GM18870 (cell line): ENCODE measurements at regions not wholly inside any gene's neighbourhood (a gene's known extent, or its start where the extent isn't known, plus 50 kb on each side); places are given as distances from the start of the nearest gene placed in this dataset.
"Not testable (repeated sequence)": the region's sequence is repeated elsewhere in the genome, so short reads cannot be mapped to it uniquely, and the experiment has no call there.

Experiments
- ATAC-seq: cut with Tn5 transposase; IDR thresholded peaks from one replicate; pipeline ENCODE4 v1.9.1; 2021; ENCODE audit warnings: moderate library complexity; ENCODE audit not compliant: unreplicated experiment

DNA sequence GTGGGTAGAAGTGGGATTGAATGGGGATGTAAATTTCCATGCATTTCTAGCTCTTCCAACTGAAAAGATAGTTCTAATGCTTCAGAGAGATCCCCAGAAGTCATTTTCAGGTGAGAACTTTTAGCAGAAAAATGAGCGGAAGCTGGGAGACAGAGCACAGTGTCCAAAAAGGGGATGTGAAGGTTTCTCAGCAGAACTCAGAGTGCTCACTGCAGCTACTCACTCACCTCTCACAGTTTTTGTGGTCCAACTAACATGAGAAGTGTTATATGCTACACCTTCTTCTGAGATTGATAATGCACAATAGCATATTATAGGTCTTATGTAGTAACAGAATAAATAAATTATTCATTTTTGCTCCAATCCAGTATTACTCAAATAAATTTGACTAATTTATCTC is 519.2 kb upstream of the HS3ST5 start:
- ATAC-seq = no peak

DNA sequence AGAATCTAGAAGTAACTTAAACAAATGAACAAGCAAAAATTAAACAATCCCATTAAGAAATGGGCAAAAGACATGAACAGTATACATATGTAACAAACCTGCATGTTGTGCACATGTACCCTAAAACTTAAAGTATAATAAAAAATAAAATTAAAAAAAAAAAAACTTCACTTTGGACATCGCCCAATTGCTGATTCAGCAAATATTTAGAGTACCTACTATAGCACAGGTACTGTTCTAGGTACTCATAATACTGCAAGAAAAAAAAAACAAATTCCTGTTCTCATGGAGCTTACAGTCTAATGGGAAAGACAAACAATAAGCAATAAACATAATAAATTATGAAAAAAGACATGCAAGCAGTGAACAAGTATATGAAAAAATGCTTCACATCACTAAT is 501.5 kb upstream of the HS3ST5 start:
- ATAC-seq = no peak

DNA sequence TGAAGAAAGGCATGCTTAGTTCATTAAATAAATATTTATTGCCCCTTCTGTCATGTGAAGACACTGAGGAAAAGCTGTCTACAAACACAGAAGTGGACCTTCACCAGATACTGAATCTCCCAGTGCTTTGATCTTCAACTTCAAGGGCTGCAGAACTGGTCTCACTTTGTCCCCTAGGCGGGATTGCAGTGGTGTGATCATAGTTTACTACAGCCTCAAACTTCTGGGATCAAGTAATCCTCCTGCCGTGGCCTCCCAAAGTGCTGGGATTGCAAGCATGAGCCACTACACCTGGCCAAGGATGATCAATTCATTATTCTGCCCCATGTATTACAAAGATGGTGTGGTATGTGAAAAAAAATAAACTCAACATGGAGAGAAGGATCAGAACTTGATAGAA is 496.2 kb upstream of the HS3ST5 start:
- no peak for ATAC-seq

DNA sequence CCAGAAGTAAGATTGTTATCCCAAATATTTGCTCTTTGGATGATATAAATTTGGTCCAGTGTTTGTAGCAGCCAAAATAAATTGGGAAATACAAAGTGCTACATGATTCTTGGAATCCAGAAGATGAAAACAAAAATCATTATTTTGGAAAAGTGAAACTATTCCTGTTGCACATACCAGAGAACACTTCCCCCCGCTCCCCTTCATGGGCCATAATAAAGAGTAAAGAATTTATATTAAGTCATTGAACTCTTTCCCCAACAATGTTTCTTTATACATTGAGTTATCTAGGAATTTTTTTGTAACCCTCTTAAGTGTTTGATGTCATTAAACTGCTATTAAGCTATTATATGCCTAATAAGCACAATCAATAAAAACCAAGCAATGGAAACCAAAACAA is 490.4 kb upstream of the HS3ST5 start:
- ATAC-seq = no peak

DNA sequence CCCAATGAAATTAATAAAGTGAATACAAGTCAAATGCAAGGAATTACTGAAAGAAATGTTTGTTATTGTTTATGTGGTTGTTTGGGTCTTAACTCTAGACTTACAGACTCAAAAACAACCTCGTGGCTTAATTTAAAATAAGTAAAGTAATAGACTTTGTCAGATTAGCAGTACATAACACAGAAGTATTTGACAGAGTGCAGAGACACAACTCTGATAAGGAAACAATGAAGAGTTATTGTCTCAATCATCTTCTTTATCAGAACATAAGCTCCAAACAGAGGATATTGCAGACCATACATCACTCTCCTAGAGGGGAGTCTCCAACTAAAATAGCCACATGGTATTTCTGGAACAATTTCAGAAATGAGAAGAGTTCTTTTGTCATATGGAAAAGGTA is 487.7 kb upstream of the HS3ST5 start:
- ATAC-seq = no peak

DNA sequence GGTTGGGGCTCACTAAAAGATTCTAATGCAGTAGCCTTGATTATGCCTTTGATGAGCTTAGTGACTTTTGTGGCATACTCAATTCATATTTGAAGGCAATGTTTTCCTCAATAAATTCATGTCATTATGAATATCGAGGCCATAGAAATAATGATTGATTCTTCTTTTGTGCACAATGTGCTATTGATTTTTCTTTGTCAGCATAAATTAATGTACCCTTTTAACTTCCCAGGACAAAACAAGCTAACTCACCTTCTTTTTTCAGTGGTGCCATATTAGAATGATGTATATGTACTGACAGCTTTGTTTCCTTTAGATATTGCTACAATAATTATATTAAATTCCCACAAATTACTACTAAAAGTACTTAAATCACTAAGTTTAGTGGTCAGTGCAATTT is 484.3 kb upstream of the HS3ST5 start:
- ATAC-seq = no peak

DNA sequence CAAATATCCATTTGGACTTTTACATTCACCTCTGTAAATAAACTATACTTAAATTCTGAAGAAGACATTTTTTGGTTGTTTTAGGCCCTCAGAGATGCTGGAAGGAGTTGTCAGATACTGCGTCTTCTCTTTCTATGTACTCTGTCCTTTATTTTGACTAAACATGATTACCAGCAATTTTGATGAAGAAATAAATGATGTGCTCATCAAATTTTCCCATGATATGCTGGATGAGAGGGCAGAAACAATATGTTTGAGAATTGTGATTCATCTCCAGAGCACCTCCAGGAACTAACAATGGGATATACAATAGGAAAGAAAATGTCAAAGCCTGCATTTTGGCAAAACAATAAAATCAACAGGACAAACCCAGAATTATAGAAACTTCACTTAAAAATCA is 481.6 kb upstream of the HS3ST5 start:
- ATAC-seq = no peak

DNA sequence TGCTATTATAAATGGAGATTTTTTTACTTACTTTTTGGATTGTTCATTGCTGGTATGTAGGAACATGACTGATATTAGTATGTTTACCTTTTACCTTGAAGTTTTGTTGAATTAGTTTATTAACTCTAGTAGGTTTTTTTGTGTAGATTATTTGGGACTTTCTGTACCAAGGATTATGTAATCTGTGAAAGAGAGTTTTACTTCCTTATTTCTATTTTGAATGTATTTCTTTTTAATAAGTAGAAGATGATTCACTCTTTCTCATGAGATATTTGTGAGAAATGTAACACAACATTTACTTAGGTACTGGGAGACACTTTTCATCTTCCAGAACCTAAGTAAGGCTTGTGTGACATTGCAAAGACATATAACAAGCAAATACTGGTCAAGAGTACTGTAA is 473.9 kb upstream of the HS3ST5 start:
- ATAC-seq = peak; percentile 49

DNA sequence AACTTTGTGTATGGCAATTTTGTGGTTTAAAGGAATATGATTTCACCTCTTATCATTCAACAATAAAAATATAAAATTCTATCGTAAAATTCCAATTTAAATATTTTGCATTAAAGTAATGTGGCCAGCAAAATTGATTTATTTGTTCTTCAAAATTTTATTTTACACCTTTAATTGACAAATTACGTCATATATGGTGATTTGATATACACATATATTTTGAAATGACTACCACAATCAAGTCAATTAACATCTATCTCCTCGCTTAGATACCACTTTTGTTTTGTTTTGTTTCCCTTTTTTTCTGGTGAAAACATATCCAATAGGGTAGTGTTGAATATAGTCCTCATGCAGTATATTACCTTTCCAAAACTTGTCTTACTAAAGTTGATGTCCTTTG is 467.6 kb upstream of the HS3ST5 start:
- no peak for ATAC-seq

DNA sequence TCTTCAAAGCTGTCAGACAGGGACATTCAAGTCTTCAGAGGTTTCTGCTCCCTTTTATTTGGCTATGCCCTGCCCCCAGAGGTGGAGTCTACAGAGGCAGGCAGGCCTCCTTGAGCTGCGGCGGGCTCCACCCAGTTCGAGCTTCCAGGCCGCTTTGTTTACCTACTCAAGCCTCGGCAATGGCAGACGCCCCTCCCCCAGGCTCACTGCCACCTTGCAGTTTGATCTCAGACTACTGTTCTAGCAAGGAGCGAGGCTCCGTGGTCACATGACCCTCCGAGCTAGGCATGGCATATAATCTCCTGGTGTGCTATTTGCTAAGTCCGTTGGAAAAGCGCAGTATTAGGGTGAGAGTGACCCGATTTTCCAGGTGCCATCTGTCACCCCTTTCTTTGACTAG is 462.6 kb upstream of the HS3ST5 start:
- ATAC-seq = not testable (repeated sequence)

DNA sequence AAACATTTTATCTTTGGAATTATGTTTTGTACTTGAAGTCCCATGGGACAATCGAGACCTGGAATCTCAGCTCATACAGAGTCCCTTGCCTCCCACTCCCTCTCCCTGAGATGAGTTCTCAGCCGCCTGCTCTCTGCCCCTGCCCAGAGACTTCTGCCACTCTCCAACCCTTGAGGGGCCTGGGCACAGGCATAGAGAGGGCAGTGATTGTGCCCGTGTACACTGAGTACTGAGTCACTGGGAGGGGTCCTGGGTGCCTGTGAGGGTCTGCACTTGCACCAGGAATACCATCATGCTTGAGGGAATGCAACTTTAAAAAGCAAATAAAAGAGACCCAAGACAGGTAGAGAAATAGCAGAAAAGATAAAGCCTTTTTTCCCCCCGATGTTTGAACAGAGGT is 453.8 kb upstream of the HS3ST5 start:
- no peak for ATAC-seq

DNA sequence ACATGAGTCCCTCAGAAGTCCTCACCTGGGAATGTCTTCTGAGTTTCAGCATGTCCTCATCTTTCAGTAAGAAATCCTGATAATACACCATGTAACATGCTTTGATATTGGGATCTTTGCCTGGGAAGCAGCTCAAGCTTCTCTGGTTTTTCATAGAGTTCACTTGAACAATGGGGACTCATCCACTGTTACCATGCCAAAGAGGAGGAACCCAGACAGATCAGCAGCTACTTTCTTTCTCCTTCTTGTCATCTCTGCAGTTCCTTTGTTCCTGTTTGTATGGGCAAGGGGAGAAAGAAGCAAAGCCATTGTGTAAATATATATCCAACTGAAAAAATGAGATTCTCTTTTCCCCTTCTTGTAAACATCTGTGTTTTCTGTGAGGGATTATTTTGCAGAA is 450.6 kb upstream of the HS3ST5 start:
- no peak for ATAC-seq

DNA sequence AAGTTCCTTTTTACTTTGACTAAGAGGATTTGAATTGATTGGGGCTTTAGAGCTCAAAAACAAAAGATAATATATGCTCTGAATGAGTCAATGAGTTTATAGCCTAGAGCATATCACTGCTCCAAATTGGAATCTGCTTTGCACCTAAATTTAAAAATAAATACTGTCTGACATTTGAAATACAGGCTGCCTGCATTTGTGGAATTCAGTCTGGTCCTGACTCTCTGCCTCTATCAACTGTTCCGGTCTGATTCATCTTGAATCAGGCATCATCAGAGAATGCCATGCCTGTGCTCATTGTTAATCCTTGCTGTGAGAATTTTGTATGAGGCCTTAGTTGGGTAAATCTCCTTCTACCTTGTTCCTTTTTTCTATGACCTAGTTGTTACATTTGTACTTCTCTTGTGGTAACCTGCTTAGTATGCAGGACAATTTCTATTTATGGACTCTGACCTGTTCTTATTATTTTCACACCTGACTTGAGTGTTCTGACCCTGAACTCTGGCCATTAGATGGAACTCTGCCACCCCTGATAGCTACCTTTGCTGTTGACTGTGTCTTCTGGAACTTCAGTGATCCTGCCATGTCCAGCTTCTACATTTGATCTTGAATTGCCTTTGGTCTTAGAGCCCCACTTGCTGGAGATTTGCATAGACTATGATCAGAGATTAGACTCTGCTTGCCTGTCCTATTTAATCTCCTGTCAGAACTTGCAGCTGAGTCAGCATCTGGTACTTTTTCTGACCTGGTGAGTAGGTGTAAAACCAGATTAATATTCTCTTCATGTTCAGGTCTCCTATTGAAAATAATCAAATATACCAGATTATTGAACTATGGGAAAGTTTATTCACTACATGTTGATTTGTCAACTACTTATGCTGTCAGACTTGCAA is 442.7 kb upstream of the HS3ST5 start:
- no peak for ATAC-seq

DNA sequence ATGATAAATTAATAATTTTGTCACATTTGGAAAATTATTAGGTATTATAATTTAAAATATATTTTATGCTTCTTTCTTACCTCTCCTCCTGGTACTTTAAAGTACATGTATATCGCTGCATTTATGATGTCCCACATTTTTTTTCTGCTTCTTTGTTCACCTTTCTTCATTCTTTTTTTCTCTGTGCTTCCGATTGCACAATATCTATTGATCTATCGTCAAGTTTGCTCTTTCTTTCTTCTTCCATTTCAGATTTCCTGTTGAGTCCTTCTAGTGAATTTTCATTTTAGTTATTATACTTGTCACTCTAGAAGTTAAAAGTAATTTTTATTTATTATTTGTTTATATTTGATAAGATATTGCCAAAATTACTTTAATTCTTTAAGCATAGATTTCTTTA is 441.0 kb upstream of the HS3ST5 start:
- no peak for ATAC-seq

DNA sequence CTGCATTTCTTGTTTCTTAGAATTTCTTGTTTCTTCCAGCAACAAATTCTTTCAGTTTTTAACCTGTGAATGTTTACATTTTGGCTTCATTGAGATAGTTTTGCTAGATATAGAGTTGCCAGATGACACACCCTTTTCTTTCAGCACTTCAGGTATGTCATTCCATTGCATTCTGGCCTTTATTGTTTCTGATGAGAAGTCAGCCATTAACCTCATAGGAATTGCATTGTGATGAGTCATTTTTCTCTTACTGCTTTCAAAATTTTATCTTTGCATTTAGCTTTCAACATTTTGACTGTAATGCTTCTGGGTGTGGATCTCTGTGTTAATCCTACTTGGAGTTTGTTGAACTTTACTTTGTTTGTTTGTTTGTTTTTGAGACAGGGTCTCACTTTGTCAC is 440.3 kb upstream of the HS3ST5 start:
- ATAC-seq = no peak

DNA sequence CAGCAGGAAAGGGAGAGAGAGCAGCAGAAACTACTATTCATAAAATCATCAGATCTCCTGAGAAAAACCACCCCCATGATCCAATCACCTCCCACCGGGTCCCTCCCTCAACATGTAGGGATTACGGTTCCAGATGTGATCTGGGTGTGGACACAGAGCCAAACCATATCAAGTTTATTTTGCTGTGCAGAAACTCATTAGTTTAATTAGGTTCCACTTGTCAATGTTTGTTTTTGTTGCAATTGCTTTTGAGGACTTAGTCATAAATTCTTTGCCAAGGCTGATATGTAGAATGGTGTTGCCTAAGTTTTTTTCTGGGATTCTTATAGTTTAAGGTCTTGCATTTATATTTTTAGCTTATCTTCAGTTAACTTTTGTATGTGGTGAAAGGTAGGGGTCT is 422.0 kb upstream of the HS3ST5 start:
- no peak for ATAC-seq

DNA sequence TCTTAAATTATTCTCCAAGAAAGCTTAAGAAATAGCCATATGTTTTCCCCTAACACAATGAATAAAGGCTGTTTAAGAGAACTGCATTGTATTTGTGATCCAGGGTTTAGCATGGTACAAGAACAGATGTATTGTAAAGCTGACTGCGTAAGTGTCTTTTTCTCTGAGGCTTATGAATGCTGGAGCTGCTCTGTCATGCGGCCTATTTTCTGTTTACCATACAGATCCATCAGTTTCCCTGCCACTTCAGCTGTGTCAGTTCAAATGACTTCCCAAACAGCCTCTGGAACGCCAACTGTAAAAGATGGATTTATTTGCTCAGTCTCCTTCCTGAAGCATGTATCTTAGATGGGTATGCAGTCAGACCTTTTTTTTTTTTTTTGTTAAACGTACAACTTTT is 419.3 kb upstream of the HS3ST5 start:
- no peak for ATAC-seq

DNA sequence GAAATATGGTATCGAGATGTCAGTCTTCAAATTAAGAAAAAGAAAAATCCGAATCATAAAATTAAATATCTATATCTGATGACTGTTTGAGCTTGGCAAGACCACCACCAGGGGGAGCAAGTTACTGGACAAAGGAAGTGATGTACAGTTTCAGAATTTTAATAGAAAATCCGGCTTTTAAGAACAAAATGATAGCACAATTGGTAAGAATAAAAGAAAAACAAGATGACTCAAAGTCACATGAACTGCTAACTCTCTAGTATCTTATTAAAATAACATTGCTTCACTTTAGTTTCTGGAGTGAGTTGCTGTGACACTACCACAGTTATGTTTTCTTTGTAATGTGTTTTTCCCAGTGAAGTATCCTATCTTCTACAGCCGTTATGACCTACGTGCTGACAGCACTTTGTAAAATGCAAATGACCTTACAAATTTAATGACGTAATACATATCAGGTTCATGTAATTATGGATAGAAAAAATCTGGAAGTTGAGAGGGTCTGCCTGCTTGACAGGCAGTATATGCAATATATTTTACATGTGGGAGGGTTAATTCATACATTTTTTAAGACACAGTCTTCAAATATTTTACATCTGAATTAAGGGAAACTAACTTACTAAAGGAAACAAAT is 405.3 kb upstream of the HS3ST5 start:
- no peak for ATAC-seq

DNA sequence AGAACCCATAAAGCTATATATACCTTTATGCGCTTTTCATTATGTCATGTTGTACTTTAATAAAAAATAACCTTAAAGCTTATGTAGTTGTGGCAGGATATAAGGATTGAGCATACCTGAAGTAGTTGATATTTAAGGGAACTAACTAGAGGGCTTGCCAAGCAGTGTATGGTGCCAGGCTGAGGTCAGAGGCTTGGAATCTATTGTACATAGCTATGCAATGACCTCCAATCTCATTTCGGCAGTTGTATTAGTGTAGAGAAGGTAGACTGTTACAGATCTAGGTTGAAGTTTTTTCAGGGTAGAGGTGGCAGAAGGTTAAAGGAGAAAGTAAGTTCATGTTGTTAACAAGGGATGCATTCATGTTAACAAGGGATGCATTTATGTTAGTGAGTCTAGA is 397.7 kb upstream of the HS3ST5 start:
- no peak for ATAC-seq

DNA sequence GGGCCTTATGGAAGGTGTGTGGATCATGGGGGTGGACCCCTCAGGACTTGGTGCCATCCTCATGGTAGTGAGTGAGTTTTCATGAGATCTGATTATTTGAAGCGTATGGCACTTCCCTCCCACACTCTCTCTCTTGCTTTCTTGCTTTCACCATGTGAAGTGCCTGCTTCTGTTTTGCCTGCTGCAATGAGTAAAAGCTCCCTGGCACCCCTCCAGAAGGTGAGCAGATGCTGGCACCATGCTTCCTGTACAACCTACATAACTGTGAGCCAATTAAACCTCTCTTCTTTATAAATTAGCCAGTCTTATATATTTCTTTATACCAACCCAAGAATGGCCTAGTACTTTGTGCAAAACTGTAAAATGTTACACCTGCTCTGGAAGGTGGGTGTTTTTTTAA is 396.8 kb upstream of the HS3ST5 start:
- no peak for ATAC-seq

DNA sequence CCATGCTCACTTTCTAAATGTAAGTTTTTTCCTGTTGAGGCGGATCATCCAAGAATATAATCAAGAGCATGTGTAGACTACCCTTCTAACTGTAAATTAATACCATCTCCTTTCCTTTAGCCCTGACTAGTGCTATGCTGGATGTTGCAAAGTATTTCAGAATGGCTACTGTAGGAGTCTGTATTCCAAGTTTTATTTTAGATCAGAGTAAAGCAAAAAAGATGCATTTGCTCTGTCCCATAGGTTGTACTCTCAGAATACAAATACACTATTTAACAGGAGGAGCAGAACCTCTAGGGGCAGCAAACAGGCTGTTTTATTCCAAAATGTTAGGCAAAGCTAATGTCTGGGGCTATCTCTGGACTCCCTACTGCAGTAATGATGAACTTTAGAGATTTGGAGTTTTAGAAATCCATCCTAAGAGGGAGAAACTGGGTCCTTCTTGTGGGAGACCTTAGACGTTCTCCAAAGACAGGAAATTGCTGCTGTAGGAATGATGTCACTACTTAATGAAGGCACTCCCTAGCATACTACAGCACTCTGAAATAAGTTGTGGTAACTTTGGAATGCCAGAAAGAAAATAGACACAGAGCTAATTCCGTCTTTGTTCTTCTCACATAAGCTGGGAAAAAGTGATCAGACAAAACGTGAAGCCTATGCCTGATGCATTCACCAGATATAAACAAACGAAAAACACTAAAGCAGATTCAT is 392.4 kb upstream of the HS3ST5 start:
- ATAC-seq = no peak

DNA sequence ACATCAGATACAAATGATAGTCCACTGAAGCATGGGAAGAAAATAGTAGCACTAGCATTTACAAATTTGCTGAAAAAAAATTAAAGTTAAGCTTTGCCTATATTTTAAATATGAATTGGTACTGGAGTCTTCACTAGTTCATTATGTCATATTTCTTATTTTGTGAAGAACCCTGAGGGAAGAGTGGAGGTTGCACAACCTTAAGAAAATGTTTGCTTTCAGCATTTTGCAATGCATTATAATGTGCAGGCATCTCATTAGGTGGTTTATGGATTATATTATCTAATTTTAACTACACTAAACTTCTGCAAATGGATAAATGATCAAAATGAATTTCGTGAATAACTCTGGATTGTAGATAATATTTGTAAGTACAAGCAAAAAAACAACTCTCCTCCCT is 390.8 kb upstream of the HS3ST5 start:
- no peak for ATAC-seq
